Endothelial cell (in vitro differentiated cells): ENCODE measurements at regions not wholly inside any gene's neighbourhood (a gene's known extent, or its start where the extent isn't known, plus 50 kb on each side); places are given as distances from the start of the nearest gene placed in this dataset.
"Not testable (repeated sequence)": the region's sequence is repeated elsewhere in the genome, so short reads cannot be mapped to it uniquely, and the experiment has no call there.

Source experiments
- DNase-seq: peaks from one replicate; pipeline ENCODE4 v3.0.0; 2021; ENCODE audit warnings: low spot score
- H3K27ac Mint-ChIP-seq: one replicate; pipeline ENCODE4 v1.8.0; 2021; ENCODE audit warnings: mixed read lengths, inconsistent platforms; ENCODE audit not compliant: unreplicated experiment
- H3K27me3 Mint-ChIP-seq: one replicate; pipeline ENCODE4 v1.8.0; 2021; ENCODE audit warnings: mild to moderate bottlenecking, moderate library complexity, mixed read lengths, inconsistent platforms; ENCODE audit not compliant: unreplicated experiment
- H3K36me3 Mint-ChIP-seq: one replicate; pipeline ENCODE4 v1.8.0; 2021; ENCODE audit warnings: mild to moderate bottlenecking, low read depth, mixed read lengths, inconsistent platforms; ENCODE audit not compliant: unreplicated experiment
- H3K4me1 Mint-ChIP-seq: one replicate; pipeline ENCODE4 v1.8.0; 2021; ENCODE audit warnings: mild to moderate bottlenecking, mixed read lengths, inconsistent platforms; ENCODE audit not compliant: unreplicated experiment
- H3K4me3 Mint-ChIP-seq: one replicate; pipeline ENCODE4 v1.8.0; 2021; ENCODE audit warnings: mild to moderate bottlenecking, mixed read lengths, inconsistent platforms; ENCODE audit not compliant: unreplicated experiment
- H3K9me3 Mint-ChIP-seq: one replicate; pipeline ENCODE4 v1.8.0; 2021; ENCODE audit warnings: mixed read lengths, inconsistent platforms; ENCODE audit not compliant: unreplicated experiment
- TF ChIP-seq, protein P1 (sequence below): fragments of 200-600 bp; sonication (generic); IDR thresholded peaks from one replicate; pipeline ENCODE4 v1.5.0; 2021; ENCODE audit warnings: antibody characterized with exemption; ENCODE audit not compliant: unreplicated experiment

DNA sequence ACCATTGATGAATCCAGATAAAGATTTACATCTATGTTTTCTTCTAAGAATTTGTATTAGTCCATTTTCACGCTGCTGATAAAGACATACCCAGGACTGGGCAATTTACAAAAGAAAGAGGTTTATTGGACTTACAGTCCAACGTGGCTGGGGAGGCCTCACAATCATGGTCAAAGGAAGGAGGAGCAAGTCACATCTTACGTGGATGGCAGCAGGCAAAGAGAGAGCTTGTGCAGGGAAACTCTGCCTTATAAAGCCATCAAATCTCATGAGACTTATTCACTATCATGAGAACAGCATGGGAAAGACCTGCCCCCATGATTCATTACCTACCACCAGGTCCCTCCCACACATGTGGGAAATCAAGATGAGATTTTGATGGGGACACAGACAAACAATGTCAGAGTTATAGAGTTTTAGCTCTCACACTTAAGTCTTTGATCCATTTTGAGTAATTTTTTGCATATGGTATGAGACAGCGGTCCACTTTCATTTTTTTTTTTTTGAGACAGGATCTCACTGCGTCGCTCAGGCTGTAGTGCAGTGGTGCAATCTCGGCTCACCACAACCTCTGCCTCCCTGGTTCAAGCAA lies 53.5 kb upstream of the JADE2 start:
- H3K27me3 Mint-ChIP-seq, H3K4me1 Mint-ChIP-seq, H3K9me3 Mint-ChIP-seq, H3K27ac Mint-ChIP-seq, H3K36me3 Mint-ChIP-seq, H3K4me3 Mint-ChIP-seq, DNase-seq: not testable (repeated sequence)

DNA sequence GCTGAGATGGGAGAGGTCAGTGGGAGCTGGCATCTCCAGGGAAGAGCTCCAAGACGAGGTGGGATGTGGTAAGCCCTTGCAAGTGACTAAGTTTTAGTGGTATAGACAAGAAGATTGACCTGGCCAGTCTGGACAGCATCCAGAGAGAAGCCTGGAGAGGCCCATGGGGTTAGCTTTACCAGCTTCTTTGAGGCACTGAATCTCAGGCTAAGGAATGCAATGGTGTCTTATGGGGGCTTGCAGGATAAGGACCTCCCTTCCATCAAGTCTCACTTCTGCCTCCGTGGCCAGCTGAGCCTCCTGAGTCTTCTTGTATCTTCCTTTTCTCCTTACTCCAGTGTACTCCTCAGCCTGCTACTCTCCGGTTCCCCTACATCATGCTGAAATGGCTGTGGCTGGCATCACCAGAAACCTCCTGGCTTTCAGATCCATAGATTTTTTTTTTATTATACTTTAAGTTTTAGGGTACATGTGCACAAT lies 56.5 kb upstream of the JADE2 start:
- no peaks in the 10 kb centered on the region for H3K9me3 Mint-ChIP-seq
- H3K4me1 Mint-ChIP-seq, result peaks cover 3% of the 10 kb centered on the region
- no peak overlapping the region for H3K4me3 Mint-ChIP-seq
- no peak overlapping the region for H3K27ac Mint-ChIP-seq
- H3K36me3 Mint-ChIP-seq, result no peaks in the 10 kb centered on the region
- DNase-seq, result no peak
- H3K27me3 Mint-ChIP-seq, result peaks cover 2% of the 10 kb centered on the region
- TF ChIP-seq, protein P1, sequence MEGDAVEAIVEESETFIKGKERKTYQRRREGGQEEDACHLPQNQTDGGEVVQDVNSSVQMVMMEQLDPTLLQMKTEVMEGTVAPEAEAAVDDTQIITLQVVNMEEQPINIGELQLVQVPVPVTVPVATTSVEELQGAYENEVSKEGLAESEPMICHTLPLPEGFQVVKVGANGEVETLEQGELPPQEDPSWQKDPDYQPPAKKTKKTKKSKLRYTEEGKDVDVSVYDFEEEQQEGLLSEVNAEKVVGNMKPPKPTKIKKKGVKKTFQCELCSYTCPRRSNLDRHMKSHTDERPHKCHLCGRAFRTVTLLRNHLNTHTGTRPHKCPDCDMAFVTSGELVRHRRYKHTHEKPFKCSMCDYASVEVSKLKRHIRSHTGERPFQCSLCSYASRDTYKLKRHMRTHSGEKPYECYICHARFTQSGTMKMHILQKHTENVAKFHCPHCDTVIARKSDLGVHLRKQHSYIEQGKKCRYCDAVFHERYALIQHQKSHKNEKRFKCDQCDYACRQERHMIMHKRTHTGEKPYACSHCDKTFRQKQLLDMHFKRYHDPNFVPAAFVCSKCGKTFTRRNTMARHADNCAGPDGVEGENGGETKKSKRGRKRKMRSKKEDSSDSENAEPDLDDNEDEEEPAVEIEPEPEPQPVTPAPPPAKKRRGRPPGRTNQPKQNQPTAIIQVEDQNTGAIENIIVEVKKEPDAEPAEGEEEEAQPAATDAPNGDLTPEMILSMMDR, result no peak

DNA sequence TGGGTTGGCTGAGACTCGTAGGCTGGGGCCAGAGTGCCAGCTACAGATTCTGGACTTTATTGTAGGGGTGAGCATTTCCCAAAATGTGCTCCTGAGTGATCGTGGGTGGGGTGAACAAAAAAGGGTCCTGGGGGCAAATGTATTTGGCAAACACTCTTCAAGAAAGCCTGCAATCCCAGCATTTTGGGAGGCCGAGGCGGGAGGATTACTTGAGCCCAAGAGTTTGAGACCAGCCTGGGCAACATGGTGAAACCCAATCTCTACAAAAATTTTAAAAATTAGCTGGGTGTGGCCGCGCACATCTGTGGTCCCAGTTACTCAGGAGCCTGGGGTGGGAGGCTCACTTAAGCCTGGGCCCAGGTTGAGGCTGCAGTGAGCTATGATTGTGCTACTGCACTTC lies 55.5 kb upstream of the CDKN2AIPNL start:
- no peaks in the 10 kb centered on the region for H3K9me3 Mint-ChIP-seq
- H3K36me3 Mint-ChIP-seq, result no peaks in the 10 kb centered on the region
- TF ChIP-seq, protein P1, result no peak
- peak overlapping the region; percentile 82 for H3K4me3 Mint-ChIP-seq
- DNase-seq, result no peak
- peaks cover 3% of the 10 kb centered on the region for H3K4me1 Mint-ChIP-seq
- H3K27me3 Mint-ChIP-seq, result peaks cover 5% of the 10 kb centered on the region
- H3K27ac Mint-ChIP-seq, result no peak overlapping the region

DNA sequence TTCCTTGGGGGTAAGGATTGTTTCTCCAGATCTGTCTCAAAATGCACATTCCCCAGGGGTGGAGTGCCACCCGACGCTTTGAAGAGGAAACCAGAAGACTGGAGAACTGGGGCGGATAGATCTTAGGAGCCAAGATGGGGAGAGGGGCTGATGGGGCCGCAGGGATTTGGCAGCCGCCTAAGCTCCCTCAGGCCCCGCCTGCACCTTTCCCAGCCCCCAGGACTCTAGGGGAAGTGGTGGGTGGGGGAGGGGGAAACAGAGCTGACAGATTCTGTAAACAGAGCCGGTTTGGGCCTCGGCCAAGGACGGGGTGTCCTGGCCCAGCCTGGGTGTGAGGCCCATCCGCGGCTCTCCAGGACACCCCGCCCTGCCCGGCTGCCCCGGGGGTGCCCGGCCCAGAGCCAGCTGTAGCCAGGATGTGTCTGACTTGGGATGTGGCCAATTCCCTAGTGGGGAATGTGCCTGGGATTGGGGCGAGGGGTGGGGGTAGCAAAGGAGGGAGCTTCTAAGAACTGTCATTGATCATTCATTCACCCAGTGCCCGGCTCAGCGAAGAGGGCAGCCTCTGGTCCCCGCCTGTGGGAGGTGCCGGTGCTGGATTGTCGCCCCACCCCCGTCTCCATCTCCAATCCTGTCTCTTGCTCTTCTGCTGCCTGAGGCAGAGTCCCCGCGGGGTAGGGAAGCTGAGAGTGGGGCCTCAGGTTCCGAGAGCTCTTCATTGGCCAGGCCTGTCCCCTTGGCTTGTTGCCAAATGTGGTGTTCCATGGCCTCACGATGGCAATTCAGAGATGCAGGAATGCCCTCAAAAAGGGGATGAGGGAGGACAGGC lies 54.8 kb upstream of the CDKN2AIPNL start:
- Mint-ChIP-seq H3K27ac (peak overlapping the region; percentile 88), H3K36me3 (no peaks in the 10 kb centered on the region), H3K27me3 (peaks cover 5% of the 10 kb centered on the region), H3K4me3 (peak overlapping the region; percentile 87), H3K4me1 (peaks cover 3% of the 10 kb centered on the region), H3K9me3 (no peaks in the 10 kb centered on the region)
- DNase-seq, result peak; percentile 60
- TF ChIP-seq, protein P1, result no peak

DNA sequence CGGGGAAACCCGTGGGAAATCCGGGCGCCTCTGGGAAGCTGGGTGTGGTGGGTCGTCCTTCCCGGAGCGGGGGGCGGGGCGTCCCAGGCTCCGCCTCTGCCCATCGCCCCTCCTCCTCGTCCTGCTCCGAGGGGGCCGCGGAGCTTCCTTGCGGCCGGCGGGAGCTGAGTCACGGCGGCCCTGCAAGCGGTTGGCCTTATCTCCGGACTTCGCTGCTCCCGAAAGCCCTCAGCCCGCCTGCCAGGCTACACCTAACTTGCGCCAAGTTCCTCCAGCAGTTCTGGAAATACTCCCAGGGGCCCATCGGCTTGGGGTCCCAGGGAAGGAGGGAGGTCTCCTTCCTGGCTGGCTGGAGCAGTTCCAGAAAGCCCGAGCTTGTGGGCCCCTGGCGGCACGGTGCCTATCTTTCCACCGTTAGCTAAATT lies 54.1 kb upstream of the CDKN2AIPNL start:
- Mint-ChIP-seq H3K4me1 (peaks cover 3% of the 10 kb centered on the region), H3K4me3 (peak overlapping the region; percentile 87), H3K27ac (peak overlapping the region; percentile 88), H3K36me3 (no peaks in the 10 kb centered on the region), H3K9me3 (no peaks in the 10 kb centered on the region), H3K27me3 (peaks cover 5% of the 10 kb centered on the region)
- TF ChIP-seq, protein P1, result no peak
- peak; percentile 86 for DNase-seq
